Immature natural killer cell (primary cell): ENCODE measurements at regions not wholly inside any gene's neighbourhood (a gene's known extent, or its start where the extent isn't known, plus 50 kb on each side); places are given as distances from the start of the nearest gene placed in this dataset.
"Not testable (repeated sequence)": the region's sequence is repeated elsewhere in the genome, so short reads cannot be mapped to it uniquely, and the experiment has no call there.

Experiments used
- DNase-seq, 3 donors: peaks; one replicate each; pipeline ENCODE4 v3.0.0; 2022; ENCODE audit warnings: mixed read lengths in 1 of 3
- H3K27ac Mint-ChIP-seq, 6 donors: one replicate each; pipeline ENCODE4 v1.8.0; 2020; ENCODE audit warnings: mixed read lengths in 6 of 6, mild to moderate bottlenecking in 5 of 6, inconsistent platforms in 4 of 6, moderate library complexity in 3 of 6
- H3K27me3 Mint-ChIP-seq, 3 donors: one replicate each; pipeline ENCODE4 v1.8.0; 2020 to 2021; ENCODE audit warnings: low read depth in 3 of 3, mild to moderate bottlenecking in 3 of 3, mixed read lengths in 3 of 3, moderate library complexity in 3 of 3, inconsistent platforms in 1 of 3
- H3K36me3 Mint-ChIP-seq, 3 donors: one replicate each; pipeline ENCODE4 v1.8.0; 2020; ENCODE audit warnings: mixed read lengths in 3 of 3, inconsistent platforms in 2 of 3, mild to moderate bottlenecking in 2 of 3
- H3K4me1 Mint-ChIP-seq, 2 donors: one replicate each; pipeline ENCODE4 v1.8.0; 2020; ENCODE audit warnings: inconsistent platforms in 2 of 2, mild to moderate bottlenecking in 2 of 2, mixed read lengths in 2 of 2, moderate library complexity in 1 of 2
- H3K4me3 Mint-ChIP-seq, 5 donors: one replicate each; pipeline ENCODE4 v1.8.0; 2020; ENCODE audit warnings: mild to moderate bottlenecking in 5 of 5, mixed read lengths in 5 of 5, inconsistent platforms in 3 of 5, moderate library complexity in 3 of 5
- H3K9me3 Mint-ChIP-seq, 6 donors: one replicate each; pipeline ENCODE4 v1.8.0; 2020; ENCODE audit warnings: mild to moderate bottlenecking in 6 of 6, mixed read lengths in 6 of 6, inconsistent platforms in 4 of 6, moderate library complexity in 3 of 6

GRCh38 chr12:126451809-126452208, 1386.6 kb downstream of the AACS start:
- Mint-ChIP-seq H3K27ac (no peak overlapping the region), H3K9me3 (peaks cover 0 to 13% (median 5%) of the 10 kb centered on the region in 6 donors), H3K27me3 (peaks cover 0 to 6% (median 2%) of the 10 kb centered on the region in 3 donors), H3K4me1 (no peaks in the 10 kb centered on the region), H3K4me3 (no peak overlapping the region), H3K36me3 (no peaks in the 10 kb centered on the region)
- no peak for DNase-seq

- not testable (repeated sequence) for H3K27me3 Mint-ChIP-seq
Observed at GRCh38 chr12:126452686-126453085, 1387.5 kb downstream of the AACS start.

GRCh38 chr12:126454581-126454980, 1389.3 kb downstream of the AACS start:
- no peaks in the 10 kb centered on the region for H3K36me3 Mint-ChIP-seq
- H3K4me3 Mint-ChIP-seq: no peak overlapping the region
- H3K9me3 Mint-ChIP-seq: peaks cover 0 to 13% (median 4%) of the 10 kb centered on the region in 6 donors
- no peaks in the 10 kb centered on the region for H3K4me1 Mint-ChIP-seq
- no peak for DNase-seq
- no peak overlapping the region for H3K27ac Mint-ChIP-seq
- H3K27me3 Mint-ChIP-seq: peaks cover 0 to 6% (median 2%) of the 10 kb centered on the region in 3 donors

More at GRCh38 chr12:126452686-126453085, 1387.5 kb downstream of the AACS start:
- H3K27ac Mint-ChIP-seq, DNase-seq, H3K4me3 Mint-ChIP-seq, H3K36me3 Mint-ChIP-seq, H3K4me1 Mint-ChIP-seq: not testable (repeated sequence)
- peaks cover 0 to 13% (median 5%) of the 10 kb centered on the region in 6 donors for H3K9me3 Mint-ChIP-seq

GRCh38 chr12:126457776-126458175, 1392.5 kb downstream of the AACS start:
- Mint-ChIP-seq H3K4me1 (no peaks in the 10 kb centered on the region), H3K36me3 (no peaks in the 10 kb centered on the region), H3K9me3 (peaks cover 0 to 10% (median 5%) of the 10 kb centered on the region in 6 donors), H3K27me3 (peaks cover 0 to 4% (median 1%) of the 10 kb centered on the region in 3 donors), H3K4me3 (no peak overlapping the region), H3K27ac (no peak overlapping the region)
- DNase-seq: no peak

- H3K4me1 Mint-ChIP-seq: no peaks in the 10 kb centered on the region
- H3K27me3 Mint-ChIP-seq: peaks cover 0 to 2% (median 0%) of the 10 kb centered on the region in 3 donors
- H3K27ac Mint-ChIP-seq: no peak overlapping the region
- DNase-seq: no peak
- peaks cover 0 to 5% (median 0%) of the 10 kb centered on the region in 6 donors for H3K9me3 Mint-ChIP-seq
- no peak overlapping the region for H3K4me3 Mint-ChIP-seq
- H3K36me3 Mint-ChIP-seq: no peaks in the 10 kb centered on the region
Observed at GRCh38 chr12:126464153-126464552, 1398.9 kb downstream of the AACS start.

- peaks cover 0 to 2% (median 0%) of the 10 kb centered on the region in 3 donors for H3K27me3 Mint-ChIP-seq
- no peaks in the 10 kb centered on the region for H3K36me3 Mint-ChIP-seq
- DNase-seq: no peak
- H3K4me1 Mint-ChIP-seq: no peaks in the 10 kb centered on the region
- H3K27ac Mint-ChIP-seq: no peak overlapping the region
- peaks cover 0 to 15% (median 6%) of the 10 kb centered on the region in 6 donors for H3K9me3 Mint-ChIP-seq
- H3K4me3 Mint-ChIP-seq: no peak overlapping the region
Observed at GRCh38 chr12:126469211-126469610, 1404.0 kb downstream of the AACS start.

- no peak overlapping the region for H3K27ac Mint-ChIP-seq
- H3K4me3 Mint-ChIP-seq: no peak overlapping the region
Observed at GRCh38 chr12:126474703-126475102, 1409.5 kb downstream of the AACS start.

GRCh38 chr12:126480451-126480850, 1415.2 kb downstream of the AACS start:
- no peak overlapping the region for H3K27ac Mint-ChIP-seq
- no peaks in the 10 kb centered on the region for H3K4me1 Mint-ChIP-seq
- no peak for DNase-seq
- no peak overlapping the region for H3K4me3 Mint-ChIP-seq
- no peaks in the 10 kb centered on the region for H3K27me3 Mint-ChIP-seq
- peaks cover 4 to 18% (median 5%) of the 10 kb centered on the region in 6 donors for H3K9me3 Mint-ChIP-seq
- no peaks in the 10 kb centered on the region for H3K36me3 Mint-ChIP-seq

More at GRCh38 chr12:126474703-126475102, 1409.5 kb downstream of the AACS start:
- H3K27me3 Mint-ChIP-seq: peaks cover 0 to 2% (median 0%) of the 10 kb centered on the region in 3 donors
- H3K36me3 Mint-ChIP-seq: no peaks in the 10 kb centered on the region
- peaks cover 4 to 27% (median 7%) of the 10 kb centered on the region in 6 donors for H3K9me3 Mint-ChIP-seq
- no peak for DNase-seq
- no peaks in the 10 kb centered on the region for H3K4me1 Mint-ChIP-seq

- H3K4me3 Mint-ChIP-seq: no peak overlapping the region
- H3K36me3 Mint-ChIP-seq: no peaks in the 10 kb centered on the region
- H3K27ac Mint-ChIP-seq: no peak overlapping the region
- H3K27me3 Mint-ChIP-seq: no peaks in the 10 kb centered on the region
- peaks cover 4 to 17% (median 5%) of the 10 kb centered on the region in 6 donors for H3K9me3 Mint-ChIP-seq
- H3K4me1 Mint-ChIP-seq: no peaks in the 10 kb centered on the region
- no peak for DNase-seq
Observed at GRCh38 chr12:126481688-126482087, 1416.5 kb downstream of the AACS start.

- Mint-ChIP-seq H3K4me3 (no peak overlapping the region), H3K36me3 (no peaks in the 10 kb centered on the region), H3K27ac (no peak overlapping the region), H3K27me3 (no peaks in the 10 kb centered on the region), H3K4me1 (no peaks in the 10 kb centered on the region), H3K9me3 (peaks cover 4 to 12% (median 5%) of the 10 kb centered on the region in 6 donors)
- no peak for DNase-seq
Observed at GRCh38 chr12:126482238-126482889, 1417.1 kb downstream of the AACS start.

- H3K27ac Mint-ChIP-seq: no peak overlapping the region
- peaks cover under 1 to 17% (median 3%) of the 10 kb centered on the region in 6 donors for H3K9me3 Mint-ChIP-seq
- H3K27me3 Mint-ChIP-seq: no peaks in the 10 kb centered on the region
- no peaks in the 10 kb centered on the region for H3K4me1 Mint-ChIP-seq
- H3K4me3 Mint-ChIP-seq: no peak overlapping the region
- DNase-seq: no peak
- no peaks in the 10 kb centered on the region for H3K36me3 Mint-ChIP-seq
Observed at GRCh38 chr12:126483145-126484068, 1418.2 kb downstream of the AACS start.

GRCh38 chr12:126487431-126487980, 1422.3 kb downstream of the AACS start:
- Mint-ChIP-seq H3K4me1 (no peaks in the 10 kb centered on the region), H3K4me3 (no peak overlapping the region), H3K36me3 (peaks cover 0 to 5% (median 0%) of the 10 kb centered on the region in 3 donors), H3K27me3 (no peaks in the 10 kb centered on the region), H3K27ac (no peak overlapping the region), H3K9me3 (peaks cover 4 to 34% (median 15%) of the 10 kb centered on the region in 6 donors)
- no peak for DNase-seq

GRCh38 chr12:126488806-126489205, 1423.6 kb downstream of the AACS start:
- peaks cover 0 to 5% (median 0%) of the 10 kb centered on the region in 3 donors for H3K36me3 Mint-ChIP-seq
- no peak for DNase-seq
- H3K9me3 Mint-ChIP-seq: peaks cover 2 to 30% (median 16%) of the 10 kb centered on the region in 6 donors
- H3K27me3 Mint-ChIP-seq: no peaks in the 10 kb centered on the region
- no peaks in the 10 kb centered on the region for H3K4me1 Mint-ChIP-seq
- no peak overlapping the region for H3K4me3 Mint-ChIP-seq
- no peak overlapping the region for H3K27ac Mint-ChIP-seq

- Mint-ChIP-seq H3K36me3 (peaks cover 0 to 5% (median 0%) of the 10 kb centered on the region in 3 donors), H3K27ac (no peak overlapping the region), H3K4me3 (no peak overlapping the region), H3K4me1 (no peaks in the 10 kb centered on the region), H3K9me3 (peaks cover 2 to 30% (median 15%) of the 10 kb centered on the region in 6 donors), H3K27me3 (peaks cover 0 to 3% (median under 1%) of the 10 kb centered on the region in 3 donors)
- no peak for DNase-seq
Observed at GRCh38 chr12:126492181-126492580, 1426.9 kb downstream of the AACS start.
